GM12891 (cell line): ENCODE measurements at regions not wholly inside any gene's neighbourhood (a gene's known extent, or its start where the extent isn't known, plus 50 kb on each side); places are given as distances from the start of the nearest gene placed in this dataset.

Source experiments
- POLR2A ChIP-seq: IDR thresholded peaks from 2 replicates; pipeline ENCODE4 v1.6.1; 2011; ENCODE audit warnings: low read depth, low read length, control low read depth
- TAF1 ChIP-seq: IDR thresholded peaks from 2 replicates; pipeline ENCODE4 v1.6.1; 2011; ENCODE audit warnings: low read depth, low read length, control low read depth

DNA sequence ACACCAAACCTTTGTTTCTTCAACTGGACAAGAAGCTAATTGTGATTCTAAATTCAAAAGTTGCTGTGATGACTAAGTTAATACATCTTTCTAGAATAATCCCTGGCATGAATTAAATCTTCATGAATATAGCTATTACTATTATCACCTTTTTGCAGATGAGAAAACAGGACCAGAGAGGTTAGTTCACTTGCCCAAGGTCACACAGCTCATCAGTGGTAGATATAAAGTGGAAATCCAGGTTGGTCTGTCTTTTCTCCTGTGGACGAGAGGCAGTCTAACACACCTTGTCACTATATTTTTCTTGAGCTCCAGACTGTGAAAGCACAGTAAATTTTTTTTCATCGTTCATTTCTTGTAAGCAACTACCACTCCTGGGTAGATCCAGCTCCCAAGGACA is 247.6 kb upstream of the LRTM1 start:
- no peak for TF ChIP-seq POLR2A
- TF ChIP-seq TAF1, result no peak
